Erythroblast (primary cell): ENCODE measurements at regions not wholly inside any gene's neighbourhood (a gene's known extent, or its start where the extent isn't known, plus 50 kb on each side); places are given as distances from the start of the nearest gene placed in this dataset.
"Not testable (repeated sequence)": the region's sequence is repeated elsewhere in the genome, so short reads cannot be mapped to it uniquely, and the experiment has no call there.

ENCODE experiments used
- GATA1 ChIP-seq: IDR thresholded peaks from 2 replicates; pipeline ENCODE4 v1.6.1; 2011; ENCODE audit warnings: low read depth, mild to moderate bottlenecking, control low read depth, low read length, moderate library complexity
- POLR2A ChIP-seq: IDR thresholded peaks from 2 replicates; pipeline ENCODE4 v1.6.1; 2011; ENCODE audit warnings: mild to moderate bottlenecking, low read length

- not testable (repeated sequence) for TF ChIP-seq POLR2A, GATA1
Observed at GRCh38 chr1:117717980-117718379, 112.1 kb downstream of the TENT5C start.
